ENCODE measurements at regions not wholly inside any gene's neighbourhood (a gene's known extent, or its start where the extent isn't known, plus 50 kb on each side); places are given as distances from the start of the nearest gene placed in this dataset.

GRCh38 chr17:71166311-71166710, 954.5 kb upstream of the SOX9 start:
- Histone ChIP-seq H3K4me1 (ENCODE audit: control insufficient read depth, insufficient read depth, low read length) (no peaks in the 10 kb centered on the region), H3K4me3 (ENCODE audit: low read depth, low read length) (no peak overlapping the region), H3K27me3 (ENCODE audit: control insufficient read depth, insufficient read depth, low read length) (no peaks in the 10 kb centered on the region), H3K36me3 (ENCODE audit: control insufficient read depth, insufficient read depth, low read length) (no peaks in the 10 kb centered on the region), H3K9ac (ENCODE audit: low read depth, low read length) (no peak overlapping the region), H3K9me3 (ENCODE audit: control insufficient read depth, insufficient read depth, low read length) (no peaks in the 10 kb centered on the region), H3K27ac (ENCODE audit: low read depth, low read length) (no peak overlapping the region)

GRCh38 chr17:71168053-71168741, 952.6 kb upstream of the SOX9 start:
- Histone ChIP-seq H3K9me3 (ENCODE audit: control insufficient read depth, insufficient read depth, low read length) (no peaks in the 10 kb centered on the region), H3K36me3 (ENCODE audit: control insufficient read depth, insufficient read depth, low read length) (no peaks in the 10 kb centered on the region), H3K27me3 (ENCODE audit: control insufficient read depth, insufficient read depth, low read length) (no peaks in the 10 kb centered on the region), H3K27ac (ENCODE audit: low read depth, low read length) (no peak overlapping the region), H3K4me1 (ENCODE audit: control insufficient read depth, insufficient read depth, low read length) (no peaks in the 10 kb centered on the region), H3K9ac (ENCODE audit: low read depth, low read length) (no peak overlapping the region), H3K4me3 (ENCODE audit: low read depth, low read length) (no peak overlapping the region)

GRCh38 chr17:71170070-71170469, 950.8 kb upstream of the SOX9 start:
- H3K36me3 ChIP-seq (ENCODE audit: control insufficient read depth, insufficient read depth, low read length), result no peaks in the 10 kb centered on the region
- H3K9me3 ChIP-seq (ENCODE audit: control insufficient read depth, insufficient read depth, low read length), result no peaks in the 10 kb centered on the region
- no peaks in the 10 kb centered on the region for H3K27me3 ChIP-seq (ENCODE audit: control insufficient read depth, insufficient read depth, low read length)
- no peak overlapping the region for H3K4me3 ChIP-seq (ENCODE audit: low read depth, low read length)
- H3K9ac ChIP-seq (ENCODE audit: low read depth, low read length), result no peak overlapping the region
- no peak overlapping the region for H3K27ac ChIP-seq (ENCODE audit: low read depth, low read length)
- H3K4me1 ChIP-seq (ENCODE audit: control insufficient read depth, insufficient read depth, low read length), result no peaks in the 10 kb centered on the region

- no peaks in the 10 kb centered on the region for H3K4me1 ChIP-seq (ENCODE audit: control insufficient read depth, insufficient read depth, low read length)
- H3K4me3 ChIP-seq (ENCODE audit: low read depth, low read length), result no peak overlapping the region
- H3K27me3 ChIP-seq (ENCODE audit: control insufficient read depth, insufficient read depth, low read length), result no peaks in the 10 kb centered on the region
- H3K36me3 ChIP-seq (ENCODE audit: control insufficient read depth, insufficient read depth, low read length), result no peaks in the 10 kb centered on the region
- no peak overlapping the region for H3K9ac ChIP-seq (ENCODE audit: low read depth, low read length)
- H3K9me3 ChIP-seq (ENCODE audit: control insufficient read depth, insufficient read depth, low read length), result no peaks in the 10 kb centered on the region
- no peak overlapping the region for H3K27ac ChIP-seq (ENCODE audit: low read depth, low read length)
Measured at GRCh38 chr17:71171270-71171669, 949.5 kb upstream of the SOX9 start.

GRCh38 chr17:71173991-71174390, 946.8 kb upstream of the SOX9 start:
- Histone ChIP-seq H3K9me3 (ENCODE audit: control insufficient read depth, insufficient read depth, low read length) (no peaks in the 10 kb centered on the region), H3K9ac (ENCODE audit: low read depth, low read length) (no peak overlapping the region)

GRCh38 chr17:71176331-71176730, 944.5 kb upstream of the SOX9 start:
- no peaks in the 10 kb centered on the region for H3K36me3 ChIP-seq (ENCODE audit: control insufficient read depth, insufficient read depth, low read length)

More at GRCh38 chr17:71173991-71174390, 946.8 kb upstream of the SOX9 start:
- Histone ChIP-seq H3K4me3 (ENCODE audit: low read depth, low read length) (no peak overlapping the region), H3K36me3 (ENCODE audit: control insufficient read depth, insufficient read depth, low read length) (no peaks in the 10 kb centered on the region), H3K27me3 (ENCODE audit: control insufficient read depth, insufficient read depth, low read length) (no peaks in the 10 kb centered on the region), H3K27ac (ENCODE audit: low read depth, low read length) (no peak overlapping the region), H3K4me1 (ENCODE audit: control insufficient read depth, insufficient read depth, low read length) (no peaks in the 10 kb centered on the region)

GRCh38 chr17:71176928-71177443, 943.8 kb upstream of the SOX9 start:
- Histone ChIP-seq H3K36me3 (ENCODE audit: control insufficient read depth, insufficient read depth, low read length) (no peaks in the 10 kb centered on the region), H3K4me1 (ENCODE audit: control insufficient read depth, insufficient read depth, low read length) (no peaks in the 10 kb centered on the region), H3K27me3 (ENCODE audit: control insufficient read depth, insufficient read depth, low read length) (no peaks in the 10 kb centered on the region)

More at GRCh38 chr17:71176331-71176730, 944.5 kb upstream of the SOX9 start:
- H3K27ac ChIP-seq (ENCODE audit: low read depth, low read length), result no peak overlapping the region
- H3K4me3 ChIP-seq (ENCODE audit: low read depth, low read length), result no peak overlapping the region
- H3K27me3 ChIP-seq (ENCODE audit: control insufficient read depth, insufficient read depth, low read length), result no peaks in the 10 kb centered on the region
- H3K9ac ChIP-seq (ENCODE audit: low read depth, low read length), result no peak overlapping the region
- H3K4me1 ChIP-seq (ENCODE audit: control insufficient read depth, insufficient read depth, low read length), result no peaks in the 10 kb centered on the region
- H3K9me3 ChIP-seq (ENCODE audit: control insufficient read depth, insufficient read depth, low read length), result no peaks in the 10 kb centered on the region

GRCh38 chr17:71180801-71181385, 939.9 kb upstream of the SOX9 start:
- no peaks in the 10 kb centered on the region for H3K4me1 ChIP-seq (ENCODE audit: control insufficient read depth, insufficient read depth, low read length)
- no peaks in the 10 kb centered on the region for H3K27me3 ChIP-seq (ENCODE audit: control insufficient read depth, insufficient read depth, low read length)
- H3K36me3 ChIP-seq (ENCODE audit: control insufficient read depth, insufficient read depth, low read length), result no peaks in the 10 kb centered on the region
- no peak overlapping the region for H3K4me3 ChIP-seq (ENCODE audit: low read depth, low read length)
- no peak overlapping the region for H3K9ac ChIP-seq (ENCODE audit: low read depth, low read length)
- no peaks in the 10 kb centered on the region for H3K9me3 ChIP-seq (ENCODE audit: control insufficient read depth, insufficient read depth, low read length)
- no peak overlapping the region for H3K27ac ChIP-seq (ENCODE audit: low read depth, low read length)

More at GRCh38 chr17:71176928-71177443, 943.8 kb upstream of the SOX9 start:
- Histone ChIP-seq H3K4me3 (ENCODE audit: low read depth, low read length) (no peak overlapping the region), H3K27ac (ENCODE audit: low read depth, low read length) (no peak overlapping the region), H3K9me3 (ENCODE audit: control insufficient read depth, insufficient read depth, low read length) (no peaks in the 10 kb centered on the region), H3K9ac (ENCODE audit: low read depth, low read length) (no peak overlapping the region)

- no peaks in the 10 kb centered on the region for H3K4me1 ChIP-seq (ENCODE audit: control insufficient read depth, insufficient read depth, low read length)
- no peak overlapping the region for H3K27ac ChIP-seq (ENCODE audit: low read depth, low read length)
- no peak overlapping the region for H3K4me3 ChIP-seq (ENCODE audit: low read depth, low read length)
- no peaks in the 10 kb centered on the region for H3K36me3 ChIP-seq (ENCODE audit: control insufficient read depth, insufficient read depth, low read length)
- H3K9ac ChIP-seq (ENCODE audit: low read depth, low read length), result no peak overlapping the region
- H3K9me3 ChIP-seq (ENCODE audit: control insufficient read depth, insufficient read depth, low read length), result no peaks in the 10 kb centered on the region
- no peaks in the 10 kb centered on the region for H3K27me3 ChIP-seq (ENCODE audit: control insufficient read depth, insufficient read depth, low read length)
Measured at GRCh38 chr17:71183066-71183660, 937.7 kb upstream of the SOX9 start.

- H3K27me3 ChIP-seq (ENCODE audit: control insufficient read depth, insufficient read depth, low read length), result no peaks in the 10 kb centered on the region
- H3K27ac ChIP-seq (ENCODE audit: low read depth, low read length), result no peak overlapping the region
- H3K36me3 ChIP-seq (ENCODE audit: control insufficient read depth, insufficient read depth, low read length), result no peaks in the 10 kb centered on the region
- H3K4me3 ChIP-seq (ENCODE audit: low read depth, low read length), result no peak overlapping the region
- H3K9ac ChIP-seq (ENCODE audit: low read depth, low read length), result no peak overlapping the region
- H3K4me1 ChIP-seq (ENCODE audit: control insufficient read depth, insufficient read depth, low read length), result no peaks in the 10 kb centered on the region
- H3K9me3 ChIP-seq (ENCODE audit: control insufficient read depth, insufficient read depth, low read length), result no peaks in the 10 kb centered on the region
Measured at GRCh38 chr17:71184716-71185115, 936.1 kb upstream of the SOX9 start.

Data from HUES48 (cell line).